ENCODE measurements at regions not wholly inside any gene's neighbourhood (a gene's known extent, or its start where the extent isn't known, plus 50 kb on each side); places are given as distances from the start of the nearest gene placed in this dataset.

DNA sequence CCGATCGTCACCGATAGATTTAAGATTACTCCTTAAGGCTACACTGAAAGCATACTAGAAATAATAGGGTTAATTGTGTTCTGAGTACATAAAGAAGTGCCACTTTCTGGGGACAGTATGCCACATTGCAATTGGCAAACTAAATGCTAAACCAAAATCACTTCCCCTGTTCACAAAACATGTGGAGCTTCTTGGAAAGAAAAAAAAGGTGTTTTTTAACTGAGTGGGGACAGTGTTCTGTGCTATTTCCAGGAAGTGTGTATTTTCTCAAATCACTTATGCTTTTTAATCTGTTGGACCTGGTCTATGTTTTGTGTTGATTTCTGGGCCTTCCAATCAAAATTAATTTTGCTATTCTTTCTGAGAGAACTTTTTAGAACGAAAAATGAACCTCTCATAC is 149.3 kb upstream of the MPDZ start:
- TF ChIP-seq, protein P1, sequence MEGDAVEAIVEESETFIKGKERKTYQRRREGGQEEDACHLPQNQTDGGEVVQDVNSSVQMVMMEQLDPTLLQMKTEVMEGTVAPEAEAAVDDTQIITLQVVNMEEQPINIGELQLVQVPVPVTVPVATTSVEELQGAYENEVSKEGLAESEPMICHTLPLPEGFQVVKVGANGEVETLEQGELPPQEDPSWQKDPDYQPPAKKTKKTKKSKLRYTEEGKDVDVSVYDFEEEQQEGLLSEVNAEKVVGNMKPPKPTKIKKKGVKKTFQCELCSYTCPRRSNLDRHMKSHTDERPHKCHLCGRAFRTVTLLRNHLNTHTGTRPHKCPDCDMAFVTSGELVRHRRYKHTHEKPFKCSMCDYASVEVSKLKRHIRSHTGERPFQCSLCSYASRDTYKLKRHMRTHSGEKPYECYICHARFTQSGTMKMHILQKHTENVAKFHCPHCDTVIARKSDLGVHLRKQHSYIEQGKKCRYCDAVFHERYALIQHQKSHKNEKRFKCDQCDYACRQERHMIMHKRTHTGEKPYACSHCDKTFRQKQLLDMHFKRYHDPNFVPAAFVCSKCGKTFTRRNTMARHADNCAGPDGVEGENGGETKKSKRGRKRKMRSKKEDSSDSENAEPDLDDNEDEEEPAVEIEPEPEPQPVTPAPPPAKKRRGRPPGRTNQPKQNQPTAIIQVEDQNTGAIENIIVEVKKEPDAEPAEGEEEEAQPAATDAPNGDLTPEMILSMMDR (IDR thresholded peaks at IDR 0.05), result no peak
- no peak for TF ChIP-seq EZH2 (IDR thresholded peaks at IDR 0.05; ENCODE audit: borderline replicate concordance, insufficient read depth, low read depth, low read length, poor library complexity, severe bottlenecking)

All from B cell (primary cell).